ENCODE measurements at regions not wholly inside any gene's neighbourhood (a gene's known extent, or its start where the extent isn't known, plus 50 kb on each side); places are given as distances from the start of the nearest gene placed in this dataset.

- no peak for DNase-seq (ENCODE audit: low read depth)
Observed at GRCh38 chr12:123100882-123101281, 50.0 kb downstream of the PITPNM2 start.

DNA sequence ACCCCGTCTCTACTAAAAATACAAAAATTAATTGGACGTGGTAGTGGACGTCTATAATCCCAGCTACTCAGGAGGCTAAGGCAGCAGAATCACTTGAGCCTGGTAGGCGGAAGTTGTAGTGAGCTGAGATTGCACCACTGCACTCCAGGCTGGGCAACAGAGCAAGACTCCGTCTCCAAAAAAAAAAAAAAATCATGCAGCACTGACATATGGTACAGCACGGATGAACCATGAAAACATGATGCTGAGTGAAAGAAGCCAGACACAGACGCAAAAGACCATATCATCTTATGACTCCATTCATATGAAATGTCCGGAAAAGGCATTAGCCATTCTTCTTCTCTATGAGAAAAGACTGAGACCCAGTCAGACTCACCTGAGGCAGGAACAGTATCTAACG is 50.4 kb downstream of the PITPNM2 start:
- no peak for DNase-seq (ENCODE audit: low read depth)

DNA sequence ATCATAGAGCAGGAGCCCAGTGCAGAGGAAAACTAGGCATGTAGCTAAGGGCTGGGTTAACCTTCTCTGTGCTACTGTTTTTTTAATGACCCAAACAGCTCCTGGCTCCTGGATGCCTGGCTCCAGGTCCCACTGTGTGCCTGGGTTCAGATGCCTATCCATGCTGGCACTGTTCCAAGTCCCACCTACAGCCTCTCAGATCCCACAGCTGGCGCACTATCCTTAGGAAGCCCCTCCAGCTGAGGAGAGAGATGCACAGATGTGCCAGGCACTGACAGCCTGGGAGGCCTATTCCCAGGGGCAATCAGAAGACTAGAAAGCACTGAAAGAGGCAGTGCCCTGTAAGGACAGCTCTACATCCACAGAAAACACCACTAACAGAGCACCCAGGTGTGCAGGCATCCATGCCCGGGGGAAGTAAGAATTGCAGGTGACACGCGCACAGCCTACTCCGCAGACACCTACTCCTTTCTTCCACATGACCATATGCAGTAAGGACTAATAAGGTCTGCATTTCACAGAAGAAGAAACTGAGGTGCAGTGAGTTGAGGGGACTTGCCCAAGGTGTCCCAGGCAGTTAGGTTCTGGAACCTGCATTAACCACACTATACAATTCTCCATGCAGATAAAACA is 51.2 kb downstream of the PITPNM2 start:
- DNase-seq (ENCODE audit: low read depth): no peak

GRCh38 chr12:123098780-123099179 is 52.1 kb downstream of the PITPNM2 start:
- no peak for DNase-seq (ENCODE audit: low read depth)

- DNase-seq (ENCODE audit: low read depth): no peak
Observed at GRCh38 chr12:123097561-123098084, 53.3 kb downstream of the PITPNM2 start.

DNA sequence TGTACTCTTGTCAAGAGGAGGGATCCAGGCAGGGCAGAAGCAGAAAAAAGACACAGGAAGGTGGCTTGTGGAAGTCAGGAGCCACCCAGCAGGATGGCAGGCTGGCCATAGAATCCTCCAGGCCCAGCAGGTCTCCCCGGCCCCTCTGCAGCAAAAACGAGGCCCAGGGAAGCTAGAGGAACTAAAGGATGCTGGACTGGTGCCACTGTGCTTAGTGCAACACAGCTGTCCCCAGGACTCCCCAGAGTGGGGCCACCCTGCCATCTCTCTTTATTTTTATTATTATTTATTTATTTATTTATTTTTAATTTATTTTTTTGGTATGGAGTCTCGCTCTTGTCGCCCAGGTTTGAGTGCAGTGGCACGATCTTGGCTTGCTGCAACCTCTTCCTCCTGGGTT is 54.1 kb downstream of the PITPNM2 start:
- no peak for DNase-seq (ENCODE audit: low read depth)

DNA sequence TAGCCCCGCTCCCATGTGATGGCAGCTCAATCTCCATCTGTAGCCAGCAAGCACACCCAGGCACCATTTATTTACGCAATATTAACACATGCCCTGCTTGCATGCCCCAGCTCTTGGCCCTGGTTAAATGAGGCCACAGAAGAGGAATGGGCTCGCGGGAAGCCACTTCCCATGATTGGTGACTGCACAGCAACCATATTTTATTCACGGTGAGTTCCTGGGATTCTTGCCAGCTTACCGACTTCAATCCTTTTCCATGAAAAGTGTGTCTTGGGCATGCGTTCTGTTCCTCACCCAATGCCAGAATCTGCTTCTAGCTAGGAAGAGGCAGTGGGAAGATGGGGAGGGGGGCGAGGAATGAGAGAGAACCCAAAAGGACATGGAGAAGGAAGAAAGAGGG is 54.7 kb downstream of the PITPNM2 start:
- DNase-seq (ENCODE audit: low read depth): no peak

DNA sequence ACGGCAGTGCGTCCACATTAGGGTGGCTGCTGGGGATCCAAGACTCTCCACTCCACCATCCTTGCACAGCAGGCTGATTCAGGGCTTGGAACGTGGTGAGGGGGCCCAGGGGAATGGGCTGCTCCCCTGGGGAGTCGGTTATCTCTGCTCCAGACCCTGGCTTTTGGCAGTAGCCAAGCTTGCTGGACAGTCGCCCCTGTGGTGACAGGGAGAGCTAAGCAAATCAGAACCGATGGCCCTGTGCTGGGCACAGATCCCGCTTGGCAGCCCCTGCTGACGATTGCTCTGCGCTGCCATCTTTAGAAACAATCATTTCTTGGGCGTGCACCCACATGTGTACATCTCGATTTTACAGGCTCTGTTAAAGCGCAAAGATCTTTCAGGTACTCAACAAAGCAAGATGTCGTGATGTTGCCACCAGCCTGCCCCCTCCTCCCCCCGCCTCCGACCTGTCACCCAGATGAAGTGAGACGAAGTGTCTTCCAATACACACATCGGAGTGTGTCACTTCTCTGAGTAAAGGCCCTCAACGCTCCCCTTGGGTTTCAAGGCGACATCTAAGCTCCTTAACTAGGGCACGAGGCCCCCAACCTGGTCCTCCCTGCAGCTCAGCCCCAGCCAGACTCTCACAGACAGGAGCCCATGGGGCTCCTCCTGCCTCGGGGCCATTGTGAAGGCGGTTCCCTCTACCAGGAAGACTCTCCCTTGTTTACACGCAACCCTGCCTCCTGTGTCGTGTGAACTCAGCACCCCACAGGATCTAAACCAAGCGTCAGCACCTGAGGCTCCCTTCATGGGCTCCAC is 55.6 kb downstream of the PITPNM2 start:
- no peak for DNase-seq (ENCODE audit: low read depth)

GRCh38 chr12:123094349-123095077 is 56.4 kb downstream of the PITPNM2 start:
- DNase-seq (ENCODE audit: low read depth): no peak

DNA sequence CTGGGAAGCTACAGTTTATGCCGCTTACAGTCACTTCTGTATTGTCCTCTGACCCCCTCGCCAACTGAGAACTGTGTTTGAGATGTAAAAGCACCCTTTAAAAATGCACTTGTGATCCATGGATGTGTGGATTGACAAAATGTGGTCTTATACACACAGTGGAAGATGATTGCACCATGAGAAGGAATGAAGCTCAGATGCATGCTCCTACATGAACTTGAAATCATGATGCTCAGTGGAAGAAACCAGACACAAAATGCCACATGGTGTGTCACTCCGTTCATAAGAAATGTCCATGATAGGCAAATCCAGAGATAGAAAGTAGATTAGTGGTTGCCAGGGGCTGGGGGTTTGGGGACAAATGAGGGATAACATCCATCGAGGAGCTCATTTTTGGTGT is 58.0 kb downstream of the PITPNM2 start:
- DNase-seq (ENCODE audit: low read depth): no peak

- DNase-seq (ENCODE audit: low read depth): no peak
Observed at GRCh38 chr12:123091230-123092150, 59.4 kb downstream of the PITPNM2 start.

DNA sequence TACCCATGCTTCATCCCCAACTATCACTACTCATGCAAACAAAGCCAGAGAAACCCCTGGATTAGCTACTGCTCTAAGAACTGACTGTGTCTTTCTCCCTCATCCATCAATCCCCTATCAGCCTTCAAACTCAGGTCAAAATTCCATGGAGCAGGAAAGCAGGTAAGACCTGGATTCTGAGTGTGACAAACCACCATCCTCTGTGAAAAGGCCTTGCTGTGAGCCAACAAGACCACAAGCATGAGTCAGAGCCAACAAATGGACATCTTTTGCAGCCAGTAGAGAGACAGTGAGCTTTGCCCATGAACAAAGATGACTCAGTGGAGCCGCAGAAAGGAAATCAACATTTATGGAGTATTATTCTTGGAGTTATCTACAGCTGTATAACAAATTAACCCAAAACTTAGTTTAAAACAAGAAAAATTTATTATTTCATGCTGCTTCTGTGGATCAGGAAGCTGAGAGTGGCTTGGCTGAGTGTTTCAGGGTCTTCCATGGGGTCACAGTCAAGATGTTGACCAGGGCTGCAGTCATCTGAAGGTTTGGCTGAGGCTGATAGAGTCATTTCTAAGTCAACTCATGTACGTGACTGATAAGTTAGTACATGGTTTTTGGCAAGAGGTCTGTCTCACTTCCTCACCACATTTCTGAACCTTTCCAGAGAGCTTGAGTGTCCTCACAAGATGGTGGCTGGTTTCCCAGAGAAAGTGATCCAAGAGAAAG is 61.1 kb downstream of the PITPNM2 start:
- no peak for DNase-seq (ENCODE audit: low read depth)

- no peak for DNase-seq (ENCODE audit: low read depth)
Observed at GRCh38 chr12:123089140-123089539, 61.8 kb downstream of the PITPNM2 start.

DNA sequence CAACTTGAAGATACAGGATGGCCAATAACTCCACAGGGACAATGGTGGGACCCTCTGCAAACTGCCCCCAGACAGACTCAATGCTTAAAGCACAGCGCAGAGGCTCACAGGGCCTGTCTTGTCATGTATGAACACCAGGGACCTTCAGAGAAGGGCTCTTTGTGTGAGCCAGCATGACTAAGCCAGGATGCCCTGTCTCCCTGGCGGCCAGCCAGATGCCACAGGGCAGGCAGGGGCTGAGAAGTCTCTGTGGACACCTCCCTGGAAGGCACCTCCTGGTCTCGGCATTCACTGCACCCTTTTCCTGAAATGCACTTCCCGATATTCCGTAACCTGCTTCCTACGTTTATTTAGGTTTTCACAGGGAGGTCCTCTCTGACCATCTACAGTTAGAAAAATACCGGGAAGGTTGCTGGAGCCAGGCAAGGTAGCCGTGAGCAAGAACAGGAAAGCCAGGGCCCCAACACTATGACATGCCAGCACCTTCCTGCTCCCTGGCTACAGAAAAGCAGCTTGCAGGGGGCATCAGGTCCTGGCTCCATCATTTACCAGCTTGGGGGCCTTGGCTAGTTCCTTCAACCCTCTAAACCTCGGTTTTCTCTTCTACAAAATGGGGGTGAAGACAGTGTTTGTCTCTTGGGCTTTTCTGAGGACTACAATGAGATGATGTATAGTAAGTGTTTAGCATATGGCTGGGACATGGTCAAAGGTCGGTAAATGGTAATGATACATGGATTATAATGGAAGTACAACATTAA is 65.0 kb downstream of the PITPNM2 start:
- no peak for DNase-seq (ENCODE audit: low read depth)

DNA sequence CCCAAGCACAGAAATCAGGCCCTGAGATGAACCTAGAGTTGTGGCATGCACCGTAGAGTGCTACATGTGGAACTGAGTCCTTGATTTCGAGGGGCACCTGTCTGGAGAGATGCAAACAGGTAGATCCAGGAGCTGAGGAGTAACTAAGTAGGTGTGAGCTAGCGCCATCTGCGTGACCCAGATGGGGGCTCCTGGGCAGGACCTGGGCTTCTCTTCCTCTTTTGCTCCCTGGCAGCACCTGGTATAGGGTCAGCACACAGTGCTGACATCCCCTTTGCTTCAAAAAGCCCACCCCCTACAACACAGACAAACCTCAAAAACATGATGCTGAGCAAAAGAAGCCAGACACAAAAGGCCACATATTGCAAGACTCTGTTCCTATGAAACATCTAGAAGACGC is 65.8 kb downstream of the PITPNM2 start:
- DNase-seq (ENCODE audit: low read depth): no peak

GRCh38 chr12:123083661-123084571 is 67.0 kb downstream of the PITPNM2 start:
- no peak for DNase-seq (ENCODE audit: low read depth)

DNA sequence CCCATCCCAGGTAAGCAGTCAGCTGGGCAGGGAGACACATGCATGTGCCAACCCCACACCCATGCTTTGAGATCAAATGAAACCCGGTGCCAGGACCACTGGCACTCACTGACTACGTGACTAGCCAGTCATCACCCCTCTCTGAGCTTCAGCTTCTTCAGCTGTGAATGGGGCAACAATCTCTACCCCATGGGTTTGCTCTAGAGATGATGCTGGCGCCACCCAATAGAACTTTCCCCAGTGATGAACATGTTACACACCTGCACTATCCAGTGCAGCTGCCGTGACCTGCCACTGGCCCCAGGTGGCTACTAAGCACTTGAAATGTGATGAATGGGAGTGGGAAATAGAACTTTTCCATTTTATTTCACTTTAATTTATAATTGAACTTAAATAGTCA is 70.3 kb downstream of the PITPNM2 start:
- DNase-seq (ENCODE audit: low read depth): no peak

- DNase-seq (ENCODE audit: low read depth): no peak
Observed at GRCh38 chr12:123078531-123079155, 72.2 kb downstream of the PITPNM2 start.

GRCh38 chr12:123078120-123078465 is 72.8 kb downstream of the PITPNM2 start:
- DNase-seq (ENCODE audit: low read depth): no peak

Measured in stimulated activated CD8-positive, alpha-beta memory T cell treated with anti-CD3 and anti-CD28 coated beads, Interleukin-15, amount 100 ng/mL, for 24 hours (primary cell).